Brain pericyte (primary cell): ENCODE measurements at regions not wholly inside any gene's neighbourhood (a gene's known extent, or its start where the extent isn't known, plus 50 kb on each side); places are given as distances from the start of the nearest gene placed in this dataset.
"Not testable (repeated sequence)": the region's sequence is repeated elsewhere in the genome, so short reads cannot be mapped to it uniquely, and the experiment has no call there.

Experiments
- DNase-seq: peaks from one replicate; pipeline ENCODE4 v3.0.0-alpha.2; 2012; ENCODE audit warnings: low read depth, low spot score

DNA sequence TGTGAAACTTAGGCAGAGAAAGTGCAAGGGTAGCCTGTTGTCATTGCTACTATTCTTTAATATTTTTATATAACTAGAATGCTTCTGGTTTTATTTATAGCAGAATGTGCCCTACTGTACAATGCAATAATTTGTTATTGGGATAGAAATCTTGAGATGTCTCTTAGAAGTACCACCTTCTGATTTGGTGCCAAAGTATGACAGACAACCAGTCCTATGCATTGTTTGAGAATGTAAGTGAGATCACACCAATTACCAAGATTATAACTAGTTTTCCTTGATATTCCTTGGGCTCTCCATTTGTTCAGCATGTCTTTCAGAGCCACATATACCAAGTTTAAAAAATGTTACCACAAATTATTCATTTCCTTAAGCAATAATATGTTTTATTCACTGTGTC, 399.7 kb downstream of the CPS1 start:
- DNase-seq, result no peak

- DNase-seq, result no peak
Observed at GRCh38 chr2:210961249-210961648, 404.9 kb downstream of the CPS1 start.

- DNase-seq, result no peak
Observed at GRCh38 chr2:210963386-210963785, 407.0 kb downstream of the CPS1 start.

- DNase-seq, result no peak
Observed at GRCh38 chr2:210964141-210964764, 407.9 kb downstream of the CPS1 start.

DNA sequence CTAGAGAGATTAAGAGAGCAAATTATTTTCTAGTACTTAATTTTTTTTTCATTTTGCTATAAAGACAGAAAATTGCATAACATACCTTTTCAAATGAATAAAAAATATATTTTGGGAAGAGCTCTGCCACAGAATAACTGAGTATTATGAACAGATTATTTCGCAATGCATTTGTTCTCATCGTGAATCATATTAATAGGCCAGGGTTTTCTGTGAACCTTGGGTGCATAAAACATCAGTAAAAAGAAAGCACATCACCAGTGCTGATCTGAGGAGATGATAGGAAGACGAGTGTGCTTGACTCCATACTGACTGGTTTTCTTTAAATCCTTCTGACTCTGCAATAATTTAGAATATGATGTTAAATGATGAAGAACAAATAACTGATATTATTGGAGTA, 409.1 kb downstream of the CPS1 start:
- DNase-seq, result no peak

DNA sequence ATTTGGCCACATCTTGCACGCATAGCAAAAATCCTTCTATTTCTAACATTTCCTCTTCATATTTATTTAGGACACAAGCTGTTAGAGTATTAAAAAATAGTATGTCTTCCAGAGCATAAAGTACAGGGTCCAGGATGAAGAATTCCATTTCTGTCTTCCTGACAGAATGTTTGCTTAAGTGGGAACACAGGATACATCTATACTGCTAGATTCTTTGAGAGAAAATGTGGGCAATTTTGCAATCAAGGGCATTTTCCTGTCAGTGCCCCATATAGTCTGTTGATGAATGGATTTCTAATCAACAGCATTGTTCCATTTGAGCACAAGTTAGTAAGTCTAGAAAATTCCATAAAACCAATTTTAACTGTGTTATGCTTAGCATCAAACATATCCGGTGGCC, 409.9 kb downstream of the CPS1 start:
- DNase-seq, result no peak

DNA sequence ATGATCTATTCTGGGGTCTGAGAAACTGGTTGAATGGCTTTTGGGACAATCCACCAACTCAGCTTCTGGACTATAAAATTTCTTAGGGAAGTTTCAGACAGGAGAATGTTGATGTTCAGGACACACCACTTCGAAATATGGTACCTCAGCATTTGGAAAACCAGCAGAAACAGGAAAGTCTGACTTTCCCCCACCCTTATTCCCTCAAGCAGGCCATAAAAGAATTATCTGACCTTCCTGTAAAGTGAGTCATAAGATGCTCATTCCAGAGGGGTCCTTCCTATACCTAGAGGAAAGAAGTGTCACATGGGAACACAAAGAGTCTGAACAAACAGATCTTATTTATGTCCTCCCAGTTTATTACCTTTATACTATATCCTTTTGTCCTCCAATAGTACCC, 415.0 kb downstream of the CPS1 start:
- DNase-seq, result no peak

DNA sequence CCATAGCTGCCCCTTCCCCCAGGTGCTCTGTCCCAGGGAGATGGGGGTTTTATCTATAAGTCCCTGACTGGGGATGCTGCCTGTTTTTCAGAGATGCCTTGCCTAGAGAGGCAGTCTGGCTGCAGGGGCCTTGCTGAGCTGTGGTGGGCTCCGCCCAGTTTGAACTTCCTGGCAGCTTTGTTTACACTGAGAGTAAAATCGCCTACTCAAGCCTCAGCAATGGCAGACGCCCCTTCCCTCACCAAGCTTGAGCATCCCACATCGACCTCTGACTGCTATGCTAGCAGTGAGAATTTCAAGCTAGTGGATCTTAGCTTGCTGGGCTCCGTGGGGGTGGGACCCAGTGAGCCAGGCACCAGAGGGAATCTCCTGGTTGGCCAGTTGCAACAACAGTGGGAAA, 430.4 kb downstream of the CPS1 start:
- not testable (repeated sequence) for DNase-seq

DNA sequence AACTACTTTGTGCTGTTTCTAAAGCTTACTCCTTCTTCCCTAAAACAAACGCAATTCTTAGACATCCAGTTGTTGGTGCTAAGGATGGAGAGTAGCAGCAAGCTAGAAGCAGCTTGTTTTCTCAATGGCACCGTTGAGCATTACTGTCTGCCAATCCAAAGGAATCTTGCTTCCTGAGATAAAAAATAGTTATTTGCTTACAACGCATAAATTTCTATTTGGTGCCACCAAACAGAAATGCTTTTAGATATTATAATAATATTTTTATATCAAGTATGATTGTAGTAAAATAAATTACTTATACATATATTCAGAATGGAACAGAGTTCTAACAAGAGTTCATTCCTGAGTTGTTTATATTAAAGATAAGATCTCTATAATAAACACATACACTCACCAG, 434.7 kb downstream of the CPS1 start:
- DNase-seq, result no peak

DNA sequence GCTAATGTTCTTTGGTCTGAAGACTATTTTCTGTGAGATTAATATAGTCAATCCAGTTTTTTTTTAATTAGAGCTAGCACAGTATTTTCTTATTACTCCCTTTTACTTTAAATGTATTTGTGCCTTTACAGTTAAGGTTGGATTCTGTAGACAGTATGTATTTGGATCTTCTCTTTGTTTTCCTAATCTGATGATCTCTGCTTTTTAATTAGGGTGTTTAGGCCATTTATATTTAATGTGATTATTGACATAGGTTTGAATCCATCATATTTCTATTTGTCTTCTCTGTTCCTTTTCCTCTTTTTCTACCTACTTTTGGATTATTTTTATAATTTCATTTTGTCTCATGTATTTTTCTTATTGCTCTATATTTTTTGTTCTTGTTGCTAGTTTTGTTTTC, 437.7 kb downstream of the CPS1 start:
- no peak for DNase-seq

- no peak for DNase-seq
Observed at GRCh38 chr2:210997373-210997772, 441.0 kb downstream of the CPS1 start.

DNA sequence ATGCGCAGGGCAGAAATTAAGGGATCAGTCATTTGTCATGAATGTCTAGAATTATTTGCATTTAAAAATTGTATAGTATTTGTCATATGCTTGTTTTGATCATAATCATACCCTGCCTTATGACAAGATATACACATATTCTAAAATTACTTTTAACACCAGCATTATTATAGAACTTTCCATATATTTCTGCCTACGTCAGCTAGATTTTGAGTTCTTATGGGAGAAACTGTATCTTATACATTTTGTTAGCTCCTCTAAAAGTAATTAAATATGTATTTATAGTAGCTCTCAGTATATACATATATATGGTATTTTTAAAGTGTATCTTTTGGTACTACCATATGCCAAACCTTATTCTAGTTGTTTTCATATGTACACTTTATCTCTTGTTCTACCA, 441.9 kb downstream of the CPS1 start:
- no peak for DNase-seq

DNA sequence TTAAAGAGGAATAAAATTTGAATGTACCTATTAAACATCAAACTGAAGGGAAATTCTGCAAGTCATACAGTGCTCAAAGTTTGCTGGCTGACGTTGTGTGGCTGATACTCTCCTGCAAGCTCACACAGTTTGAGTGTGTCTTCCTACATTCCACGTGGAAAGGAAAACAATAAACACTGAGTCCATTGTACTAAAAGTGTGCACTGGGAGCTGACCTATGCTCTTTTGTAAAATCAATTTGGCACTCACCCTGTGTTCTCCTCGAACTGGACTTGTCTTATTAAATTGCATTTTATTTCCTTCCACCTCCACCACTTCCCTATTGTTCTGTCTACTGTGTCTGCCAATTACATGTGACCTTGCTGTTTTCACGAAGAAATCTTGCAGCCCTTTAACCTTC, 458.0 kb downstream of the CPS1 start:
- DNase-seq, result no peak

- no peak for DNase-seq
Observed at GRCh38 chr2:211014906-211015305, 458.5 kb downstream of the CPS1 start.

DNA sequence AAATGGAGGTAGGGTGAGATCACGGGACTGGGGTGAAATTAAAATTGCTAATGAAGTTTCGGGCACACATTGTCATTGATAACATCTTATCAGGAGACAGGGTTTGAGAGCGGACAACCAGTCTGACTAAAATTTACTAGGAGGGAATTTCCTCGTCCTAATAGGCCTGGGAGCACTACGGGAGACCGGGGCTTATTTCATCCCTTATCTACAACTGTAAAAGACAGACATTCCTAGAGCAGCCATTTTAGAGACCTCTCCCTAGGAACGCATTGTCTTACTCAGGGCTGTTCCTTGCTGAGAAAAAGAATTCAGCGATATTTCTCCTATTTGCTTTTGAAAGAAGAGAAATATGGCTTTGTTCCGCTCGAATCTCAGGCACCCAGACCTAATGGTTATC, 468.7 kb downstream of the CPS1 start:
- DNase-seq, result not testable (repeated sequence)

DNA sequence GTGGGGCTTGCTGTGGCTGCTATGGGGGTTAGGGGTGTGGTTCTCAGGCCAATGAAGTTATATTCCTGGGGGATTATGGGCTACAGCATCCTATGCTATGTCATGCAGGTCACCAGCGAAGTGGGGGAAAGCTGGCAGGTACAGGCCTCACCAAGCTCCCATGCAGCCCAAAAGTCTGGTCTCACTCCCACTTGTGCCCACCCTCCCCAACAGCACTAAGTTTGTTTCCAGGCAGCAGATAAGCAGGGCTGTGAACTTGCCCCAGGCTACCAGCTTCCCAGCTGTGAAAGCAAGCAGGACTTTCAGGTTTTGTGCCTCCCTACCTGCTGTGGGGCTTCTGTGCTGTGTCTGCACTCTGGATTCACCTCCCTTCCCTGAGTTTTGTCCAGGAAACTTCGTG, 469.7 kb downstream of the CPS1 start:
- DNase-seq, result no peak

- DNase-seq, result no peak
Observed at GRCh38 chr2:211027976-211028375, 471.6 kb downstream of the CPS1 start.

DNA sequence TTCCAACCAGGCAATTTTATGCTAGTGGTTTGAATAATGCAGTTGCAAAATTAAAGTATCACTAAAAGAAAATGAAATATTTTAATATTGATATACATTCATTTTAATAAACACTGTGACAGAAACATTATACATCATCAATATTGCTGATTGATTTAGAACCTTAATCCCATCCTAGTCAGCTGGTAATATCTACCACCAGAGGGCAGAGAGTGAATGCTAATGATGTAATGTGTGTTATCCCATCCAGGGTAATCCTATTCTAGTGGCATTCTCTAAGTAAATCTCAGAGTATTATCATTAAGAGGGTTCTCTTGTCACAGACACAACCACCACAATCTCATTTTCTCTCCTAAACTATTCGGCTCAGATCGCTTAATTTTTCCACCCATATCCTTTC, 477.4 kb downstream of the CPS1 start:
- DNase-seq, result no peak

DNA sequence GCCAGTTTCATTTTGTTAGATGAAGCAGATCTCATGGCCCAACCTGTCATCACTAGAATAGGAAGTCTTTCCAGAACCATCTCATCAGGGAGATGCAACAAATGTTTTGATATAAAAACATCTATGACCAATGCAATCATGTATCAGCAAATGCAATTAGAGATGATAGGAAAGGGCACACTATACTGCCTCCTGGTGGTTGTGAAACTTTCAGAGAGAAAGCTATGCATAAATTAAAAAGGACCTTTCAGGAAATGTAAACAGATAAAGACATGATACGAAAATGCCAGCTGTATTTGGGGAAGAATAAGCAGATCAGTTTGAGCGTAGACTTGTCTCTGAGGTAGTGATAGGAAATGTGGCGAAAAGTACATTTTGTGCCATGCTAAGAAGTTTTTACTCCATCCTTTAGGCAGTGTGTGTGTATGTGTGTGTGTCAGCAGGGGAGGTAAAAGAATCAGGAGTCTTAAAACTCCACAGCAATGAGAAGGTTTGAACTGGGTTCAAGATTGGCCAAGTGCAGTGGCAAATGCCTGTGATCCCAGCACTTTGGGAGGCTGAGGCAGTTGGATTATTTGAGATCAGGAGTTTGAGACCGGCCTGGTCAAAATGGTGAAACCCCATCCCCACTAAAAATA, 479.3 kb downstream of the CPS1 start:
- no peak for DNase-seq

DNA sequence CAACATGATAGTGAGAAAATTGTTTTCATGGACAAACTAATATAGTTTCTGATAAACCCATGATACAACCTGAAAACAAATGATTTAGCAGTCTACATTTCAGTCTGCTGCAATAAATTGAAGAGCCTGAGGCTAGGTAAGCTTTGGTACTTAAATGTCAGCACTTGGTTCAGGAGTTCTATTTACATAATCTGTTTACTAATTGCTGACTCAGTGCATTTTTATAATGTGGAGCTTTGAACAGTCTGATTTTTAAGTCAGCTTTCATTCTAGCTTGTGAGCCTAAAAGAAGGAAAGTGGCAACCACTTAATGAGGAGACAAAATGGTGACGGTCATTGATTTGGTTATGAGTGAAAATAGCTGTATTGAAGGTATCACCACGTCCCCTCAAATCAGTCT, 488.6 kb downstream of the CPS1 start:
- DNase-seq, result no peak

DNA sequence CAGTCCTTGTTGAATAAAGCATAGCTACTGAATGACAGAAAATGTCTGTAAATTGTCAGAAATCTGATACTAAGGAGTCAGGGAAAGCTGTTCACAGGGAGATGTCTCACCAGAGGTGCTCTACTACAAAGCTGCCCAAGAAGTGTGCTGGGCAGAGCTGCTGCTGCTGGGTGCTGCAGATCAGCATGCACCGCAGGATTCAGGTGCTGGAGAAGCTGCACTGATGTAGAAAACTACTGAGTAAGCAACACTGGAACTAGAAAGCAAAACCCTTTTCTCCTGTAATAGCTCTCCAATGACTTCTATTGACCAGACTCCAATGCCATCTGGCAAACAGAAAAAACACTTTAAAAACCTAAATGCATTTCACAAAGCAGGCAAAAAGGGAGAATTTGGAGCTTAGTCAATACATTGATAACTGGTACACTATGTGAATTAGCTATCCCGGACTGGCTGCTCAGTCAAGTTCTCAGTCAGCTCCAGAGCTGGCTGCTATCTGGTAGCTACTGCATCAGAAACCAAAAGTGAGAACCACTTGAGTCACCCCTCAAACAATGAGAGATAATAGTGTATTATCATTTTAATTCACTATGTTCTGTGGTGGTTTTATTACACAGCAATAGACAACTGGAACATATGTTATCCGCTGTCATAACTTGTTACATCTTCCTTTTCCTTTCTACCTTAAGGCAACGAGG, 493.1 kb downstream of the CPS1 start:
- no peak for DNase-seq

- no peak for DNase-seq
Observed at GRCh38 chr2:211055438-211055837, 499.0 kb downstream of the CPS1 start.

GRCh38 chr2:211061612-211062296, 505.4 kb downstream of the CPS1 start:
- no peak for DNase-seq
